Heart left ventricle (tissue), 16 donors: ENCODE measurements at regions not wholly inside any gene's neighbourhood (a gene's known extent, or its start where the extent isn't known, plus 50 kb on each side); places are given as distances from the start of the nearest gene placed in this dataset.

ENCODE experiments used
- ATAC-seq, 4 donors: fragments of 200-7000 bp; cut with Tn5 transposase; one replicate each; pipeline ENCODE4 v1.9.1; 2020 to 2022; ENCODE audit warnings: moderate library complexity in 4 of 4, mild to moderate bottlenecking in 3 of 4, moderate number of reproducible peaks in 1 of 4
- DNase-seq, 5 donors: peaks; one replicate each; pipeline ENCODE4 v3.0.0-alpha.2; 2020
- H3K27ac ChIP-seq, 12 donors: fragments of 200-600 bp; sonication (generic) in 4 of 12; one replicate each; pipeline versions ENCODE4 v1.5.0 to v1.8.0; 2016 to 2022; ENCODE audit warnings: mild to moderate bottlenecking in 2 of 12
- H3K27me3 ChIP-seq, 9 donors: fragments of 200-600 bp; sonication (generic) in 2 of 9; one replicate each; pipeline versions ENCODE4 v1.5.1 to v1.8.0; 2016 to 2022; ENCODE audit warnings: mild to moderate bottlenecking in 3 of 9
- H3K36me3 ChIP-seq, 9 donors: fragments of 200-600 bp; sonication (generic) in 2 of 9; one replicate each; pipeline versions ENCODE4 v1.5.0 to v1.8.0; 2018 to 2022; ENCODE audit warnings: mild to moderate bottlenecking in 2 of 9
- H3K4me1 ChIP-seq, 12 donors: fragments of 200-600 bp; sonication (generic) in 4 of 12; one replicate each; pipeline versions ENCODE4 v1.5.0 to v1.8.0; 2016 to 2022; ENCODE audit warnings: mild to moderate bottlenecking in 3 of 12
- H3K4me3 ChIP-seq, 12 donors: fragments of 200-600 bp; sonication (generic) in 4 of 12; one replicate each; pipeline versions ENCODE4 v1.5.0 to v1.8.0; 2017 to 2022; ENCODE audit warnings: mild to moderate bottlenecking in 9 of 12, moderate library complexity in 4 of 12
- H3K9me3 ChIP-seq, 12 donors: fragments of 200-600 bp; sonication (generic) in 4 of 12; one replicate each; pipeline versions ENCODE4 v1.5.0 to v1.8.0; 2016 to 2022; ENCODE audit warnings: mild to moderate bottlenecking in 1 of 12
- POLR2A ChIP-seq, 2 donors: fragments of 450-650 bp; IDR thresholded peaks; one replicate each; pipeline ENCODE4 v1.6.1; 2017; ENCODE audit warnings: antibody characterized with exemption in 2 of 2, mild to moderate bottlenecking in 2 of 2, moderate library complexity in 2 of 2
- WGBS, 4 donors: extraction: QIAGEN DNeasy Blood & Tissue Kit in 2 of 4; methylation state at CpG; one replicate each; pipeline versions ENCODE4 v1.1.5 to v1.1.7; 2013 to 2018; 5-methylcytosine and 5-hydroxymethylcytosine counted together
- intact Hi-C, 10 donors: fragments of 100-400 bp; cut with DNase I; formaldehyde crosslinking; loops; one replicate each; pipeline versions ENCODE4 v1.11.1 to v1.14.2; 2022
- TF ChIP-seq, protein P1 (sequence below), 12 donors: fragments of 200-600 bp; sonication (generic) in 4 of 12; IDR thresholded peaks; one replicate each; pipeline versions ENCODE4 v1.5.0 to v1.8.0; 2018 to 2022; ENCODE audit warnings: antibody characterized with exemption in 12 of 12, mild to moderate bottlenecking in 5 of 12
- donor health status: ischemic (EF 13 %, LVEDD 7.1; RV severe dilation, severe dysfunction).
- donor health status: healthy with polysubstance abuse.
- donor health status: DM: no; HTN: yes; CAD: no.
- donor health status: DM: no; HTN: no; CAD: no.
- donor health status: ischemic (EF 25% LVEDD 6.9; RV normal size, moderate dysfunction).
- donor health status: ischemic (EF 25% LVEDD 5.7; RV mildly dilated, moderate dysfunction).
- donor health status: healthy.
- donor health status: DM: yes; HTN: yes; CAD: no.
- donor health status: ischemic (EF 35%, LVEDD 5.7; RV mildly dilated, moderate dysfunction).
- donor health status: nonischemic (EF 11% LVEDD 7.7; RV severe dilation, severe dysfunction).
- donor health status: DM: yes; HTN: yes; CAD: no.
- donor health status: PGD.
- donor health status: ischemic (EF 29% LVEDD 5.4; RV normal size, mild dysfunction).
- donor health status: nonischemic (EF 23%, LVEDD 6.1; RV moderate dilation, normal function).

DNA sequence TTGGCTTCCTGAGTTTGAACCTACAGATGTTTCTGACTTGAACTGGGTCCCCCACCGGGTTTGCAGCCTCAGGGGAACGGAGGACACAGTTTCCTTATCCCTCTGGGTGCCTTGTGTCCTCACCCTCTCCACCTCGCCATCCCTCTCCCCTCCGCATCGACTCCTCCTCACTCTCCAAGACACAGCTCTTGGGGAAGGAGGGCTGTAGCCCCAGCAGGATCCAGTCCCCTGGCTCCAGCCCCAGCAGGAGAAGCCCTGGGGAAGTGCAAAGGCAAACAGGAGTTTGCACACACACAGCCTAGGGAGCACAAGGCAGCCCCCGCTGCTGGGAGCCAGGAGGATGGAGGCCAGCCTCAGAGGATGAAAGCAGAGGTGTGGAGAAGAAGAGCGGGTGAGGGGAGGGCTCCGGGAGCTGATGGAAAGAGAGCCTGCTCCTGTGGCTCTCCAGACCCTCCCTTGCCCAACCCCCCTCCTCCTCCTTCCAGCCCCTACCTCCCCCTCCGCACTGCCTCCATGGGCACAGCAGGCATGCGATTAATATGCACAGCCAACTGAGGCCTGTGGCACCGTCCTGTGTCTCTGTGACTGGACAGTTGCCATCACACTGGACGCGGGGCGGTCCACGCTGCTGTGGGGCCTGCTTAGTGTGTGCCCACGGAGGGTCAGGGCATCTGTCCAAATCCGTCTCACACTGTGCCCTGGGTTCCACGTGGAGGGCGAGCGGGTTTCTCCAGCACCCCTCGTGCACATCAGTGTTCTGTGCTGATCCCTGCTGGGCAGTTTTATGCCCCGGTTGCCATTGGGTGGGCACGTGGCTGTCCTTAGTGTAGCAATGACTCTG lies 193.7 kb upstream of the DIO3 start:
- H3K36me3 ChIP-seq, result no peaks in the 10 kb centered on the region
- WGBS, 4 donors, result 59 to 69% (median 66%) methylated on average over 18 to 23 of the region's 23 CpGs
- no peak overlapping the region for H3K4me3 ChIP-seq
- H3K27me3 ChIP-seq, result peaks cover 0 to 22% (median 3%) of the 10 kb centered on the region in 9 donors
- no peak for ATAC-seq
- H3K4me1 ChIP-seq, result no peaks in the 10 kb centered on the region
- no peak for TF ChIP-seq POLR2A (IDR thresholded peaks at IDR 0.05)
- TF ChIP-seq, protein P1, sequence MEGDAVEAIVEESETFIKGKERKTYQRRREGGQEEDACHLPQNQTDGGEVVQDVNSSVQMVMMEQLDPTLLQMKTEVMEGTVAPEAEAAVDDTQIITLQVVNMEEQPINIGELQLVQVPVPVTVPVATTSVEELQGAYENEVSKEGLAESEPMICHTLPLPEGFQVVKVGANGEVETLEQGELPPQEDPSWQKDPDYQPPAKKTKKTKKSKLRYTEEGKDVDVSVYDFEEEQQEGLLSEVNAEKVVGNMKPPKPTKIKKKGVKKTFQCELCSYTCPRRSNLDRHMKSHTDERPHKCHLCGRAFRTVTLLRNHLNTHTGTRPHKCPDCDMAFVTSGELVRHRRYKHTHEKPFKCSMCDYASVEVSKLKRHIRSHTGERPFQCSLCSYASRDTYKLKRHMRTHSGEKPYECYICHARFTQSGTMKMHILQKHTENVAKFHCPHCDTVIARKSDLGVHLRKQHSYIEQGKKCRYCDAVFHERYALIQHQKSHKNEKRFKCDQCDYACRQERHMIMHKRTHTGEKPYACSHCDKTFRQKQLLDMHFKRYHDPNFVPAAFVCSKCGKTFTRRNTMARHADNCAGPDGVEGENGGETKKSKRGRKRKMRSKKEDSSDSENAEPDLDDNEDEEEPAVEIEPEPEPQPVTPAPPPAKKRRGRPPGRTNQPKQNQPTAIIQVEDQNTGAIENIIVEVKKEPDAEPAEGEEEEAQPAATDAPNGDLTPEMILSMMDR (IDR thresholded peaks at IDR 0.05), result no peak
- H3K27ac ChIP-seq, result no peak overlapping the region
- intact Hi-C loops, result no loop called here
- no peak for DNase-seq
- H3K9me3 ChIP-seq, result no peaks in the 10 kb centered on the region

- H3K27me3 ChIP-seq, result peaks cover 0 to 31% (median 3%) of the 10 kb centered on the region in 9 donors
- H3K9me3 ChIP-seq, result no peaks in the 10 kb centered on the region
- intact Hi-C loops, result no loop called here
- WGBS, 4 donors, result 86 to 90% (median 87%) methylated on average over 6 of the region's 6 CpGs
- TF ChIP-seq POLR2A (IDR thresholded peaks at IDR 0.05), result no peak
- TF ChIP-seq, protein P1 (IDR thresholded peaks at IDR 0.05), result no peak
- no peak overlapping the region for H3K4me3 ChIP-seq
- no peak overlapping the region for H3K27ac ChIP-seq
- ATAC-seq (no peak), DNase-seq (no peak)
- H3K36me3 ChIP-seq, result no peaks in the 10 kb centered on the region
- H3K4me1 ChIP-seq, result no peaks in the 10 kb centered on the region
Measured at GRCh38 chr14:101368629-101369028, 192.7 kb upstream of the DIO3 start.

- H3K4me3 ChIP-seq, result no peak overlapping the region
- intact Hi-C loops, result no loop called here
- WGBS, 4 donors, result 78 to 87% (median 83%) methylated on average over 16 to 17 of the region's 17 CpGs
- H3K4me1 ChIP-seq, result no peaks in the 10 kb centered on the region
- H3K9me3 ChIP-seq, result no peaks in the 10 kb centered on the region
- H3K36me3 ChIP-seq, result no peaks in the 10 kb centered on the region
- ATAC-seq, result no peak
- DNase-seq, result no peak
- no peak overlapping the region for H3K27ac ChIP-seq
- TF ChIP-seq, protein P1 (IDR thresholded peaks at IDR 0.05), result no peak
- no peak for TF ChIP-seq POLR2A (IDR thresholded peaks at IDR 0.05)
- peaks cover 0 to 32% (median 3%) of the 10 kb centered on the region in 9 donors for H3K27me3 ChIP-seq
Measured at GRCh38 chr14:101369194-101369915, 191.9 kb upstream of the DIO3 start.

DNA sequence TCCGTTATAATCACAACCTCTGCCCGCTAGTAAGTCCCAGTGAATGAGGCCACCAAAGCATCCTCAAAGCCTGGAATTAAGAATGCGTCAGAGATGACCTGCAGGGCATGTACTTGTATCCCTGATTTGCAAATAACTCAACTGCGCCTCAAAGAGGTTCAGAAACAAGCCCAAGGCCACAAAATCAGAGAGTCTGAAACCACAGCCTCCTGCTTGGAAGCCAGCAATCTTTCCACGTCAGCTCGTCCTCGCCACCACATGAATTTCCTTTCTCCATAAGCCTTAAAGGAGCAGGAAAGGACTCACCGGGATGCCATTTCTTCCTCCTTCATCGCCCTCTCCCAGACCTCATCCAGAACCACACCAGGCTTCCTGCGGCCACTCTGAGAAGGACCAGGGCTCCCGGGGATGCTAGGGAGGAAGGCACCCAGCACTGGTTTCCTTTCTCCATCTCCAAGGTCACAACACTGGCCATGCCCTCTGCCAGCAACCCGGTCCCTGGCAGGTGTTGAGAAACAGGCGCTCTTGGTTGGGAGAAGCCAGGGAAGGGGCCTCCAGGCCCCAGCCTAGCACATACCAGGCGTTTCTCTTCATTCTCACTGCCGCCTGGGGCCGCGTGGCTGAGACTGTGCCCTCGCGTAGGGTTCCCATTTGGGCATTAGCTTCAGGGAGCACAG lies 191.2 kb upstream of the DIO3 start:
- DNase-seq (no peak), ATAC-seq (no peak)
- Histone ChIP-seq H3K36me3 (no peaks in the 10 kb centered on the region), H3K4me3 (no peak overlapping the region), H3K9me3 (no peaks in the 10 kb centered on the region), H3K4me1 (no peaks in the 10 kb centered on the region), H3K27me3 (peaks cover 0 to 28% (median 2%) of the 10 kb centered on the region in 9 donors), H3K27ac (no peak overlapping the region)
- intact Hi-C loops, result no loop called here
- 85 to 91% (median 89%) methylated on average over 18 to 19 of the region's 19 CpGs for WGBS, 4 donors
- TF ChIP-seq POLR2A (IDR thresholded peaks at IDR 0.05), result no peak
- TF ChIP-seq, protein P1 (IDR thresholded peaks at IDR 0.05), result no peak
